ENCODE measurements at regions not wholly inside any gene's neighbourhood (a gene's known extent, or its start where the extent isn't known, plus 50 kb on each side); places are given as distances from the start of the nearest gene placed in this dataset.

DNA sequence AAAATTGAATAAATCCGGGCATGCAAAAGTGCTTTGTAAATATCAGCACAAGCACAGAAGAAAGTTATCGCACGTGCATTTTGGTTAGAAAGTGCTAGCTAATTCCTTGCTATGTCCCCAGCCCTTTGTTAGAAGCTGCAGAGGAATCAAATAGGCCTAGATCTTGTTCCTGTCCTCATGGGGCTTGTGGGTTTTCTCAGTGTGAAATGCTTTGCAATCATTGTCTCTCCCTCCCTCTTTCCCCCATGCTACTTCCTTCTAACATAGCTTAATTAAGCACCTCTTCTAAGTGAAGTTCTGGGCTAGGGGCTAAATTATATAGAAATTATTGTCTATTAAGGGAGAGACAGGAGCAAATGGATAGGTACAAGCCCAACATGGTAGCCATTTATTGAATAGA, 271.7 kb downstream of the RPLP1 start:
- no peak overlapping the region for H3K27ac ChIP-seq (ENCODE audit: low read depth, low read length)
- no peak for TF ChIP-seq CTCF (conservative IDR thresholded peaks at IDR 0.05)
- Mint-ChIP-seq H3K27me3 (ENCODE audit: insufficient read depth) (peaks cover 13% of the 10 kb centered on the region), H3K9me3 (no peaks in the 10 kb centered on the region), H3K36me3 (ENCODE audit: low read depth) (no peaks in the 10 kb centered on the region), H3K4me1 (no peaks in the 10 kb centered on the region), H3K4me3 (no peak overlapping the region), H3K27ac (no peak overlapping the region)
- no peak overlapping the region for H3K4me3 ChIP-seq (ENCODE audit: low read length)
- 90 to 96% methylated on average over 3 of the region's 3 CpGs for WGBS, 2 experiments (ENCODE audit: insufficient coverage in 1 of 2, insufficient read length in 1 of 2)
- H3K4me1 ChIP-seq (ENCODE audit: control insufficient read depth, insufficient read depth, low read length), result no peaks in the 10 kb centered on the region
- peaks cover 4% of the 10 kb centered on the region for H3K27me3 ChIP-seq (ENCODE audit: control insufficient read depth, insufficient read depth, low read length, poor library complexity, severe bottlenecking)
- H3K9ac ChIP-seq (ENCODE audit: extremely low read depth, low read length, poor library complexity, severe bottlenecking), result no peak overlapping the region
- no peaks in the 10 kb centered on the region for H3K9me3 ChIP-seq (ENCODE audit: control insufficient read depth, low read length)
- DNase-seq, result no peak
- H3K36me3 ChIP-seq (ENCODE audit: control insufficient read depth, insufficient read depth, low read length), result no peaks in the 10 kb centered on the region

DNA sequence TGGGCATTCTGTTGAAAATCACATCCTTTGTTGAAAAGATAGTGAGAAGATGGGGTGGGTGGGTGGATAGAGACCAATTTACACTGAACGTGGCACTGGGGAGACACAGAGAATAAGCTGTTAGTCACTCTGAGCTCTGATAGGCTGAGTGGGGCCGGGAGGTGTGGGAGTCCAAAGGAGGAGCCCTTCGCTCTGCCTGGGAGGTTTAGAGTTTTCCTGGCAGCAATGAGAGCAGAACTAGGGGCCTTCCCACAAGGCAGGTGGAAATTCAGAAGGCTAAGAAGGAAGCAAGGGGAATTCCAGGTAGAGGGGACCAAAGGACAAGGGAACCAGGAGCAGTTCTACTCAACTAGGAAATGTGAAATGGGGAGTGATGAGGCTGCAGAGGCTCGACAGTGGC, 272.7 kb downstream of the RPLP1 start:
- H3K36me3 ChIP-seq (ENCODE audit: control insufficient read depth, insufficient read depth, low read length), result no peaks in the 10 kb centered on the region
- Mint-ChIP-seq H3K9me3 (no peaks in the 10 kb centered on the region), H3K27me3 (ENCODE audit: insufficient read depth) (peaks cover 13% of the 10 kb centered on the region), H3K36me3 (ENCODE audit: low read depth) (no peaks in the 10 kb centered on the region), H3K4me3 (no peak overlapping the region), H3K4me1 (no peaks in the 10 kb centered on the region), H3K27ac (no peak overlapping the region)
- H3K9ac ChIP-seq (ENCODE audit: extremely low read depth, low read length, poor library complexity, severe bottlenecking), result no peak overlapping the region
- H3K27me3 ChIP-seq (ENCODE audit: control insufficient read depth, insufficient read depth, low read length, poor library complexity, severe bottlenecking), result peaks cover 4% of the 10 kb centered on the region
- H3K4me1 ChIP-seq (ENCODE audit: control insufficient read depth, insufficient read depth, low read length), result no peaks in the 10 kb centered on the region
- 85 to 88% methylated on average over 4 of the region's 4 CpGs for WGBS, 2 experiments (ENCODE audit: insufficient coverage in 1 of 2, insufficient read length in 1 of 2)
- no peak for DNase-seq
- H3K9me3 ChIP-seq (ENCODE audit: control insufficient read depth, low read length), result no peaks in the 10 kb centered on the region
- no peak overlapping the region for H3K4me3 ChIP-seq (ENCODE audit: low read length)
- no peak overlapping the region for H3K27ac ChIP-seq (ENCODE audit: low read depth, low read length)
- no peak for TF ChIP-seq CTCF (conservative IDR thresholded peaks at IDR 0.05)

- H3K27ac Mint-ChIP-seq, result no peak overlapping the region
- peaks cover 2% of the 10 kb centered on the region for H3K4me1 Mint-ChIP-seq
- H3K9me3 Mint-ChIP-seq, result no peaks in the 10 kb centered on the region
Measured at GRCh38 chr15:69725957-69726356, 273.3 kb downstream of the RPLP1 start.

More at GRCh38 chr15:69725957-69726356, 273.3 kb downstream of the RPLP1 start:
- TF ChIP-seq CTCF (conservative IDR thresholded peaks at IDR 0.05), result no peak
- no peaks in the 10 kb centered on the region for H3K4me1 ChIP-seq (ENCODE audit: control insufficient read depth, insufficient read depth, low read length)
- no peaks in the 10 kb centered on the region for H3K9me3 ChIP-seq (ENCODE audit: control insufficient read depth, low read length)
- H3K9ac ChIP-seq (ENCODE audit: extremely low read depth, low read length, poor library complexity, severe bottlenecking), result no peak overlapping the region
- H3K36me3 Mint-ChIP-seq (ENCODE audit: low read depth), result no peaks in the 10 kb centered on the region
- H3K36me3 ChIP-seq (ENCODE audit: control insufficient read depth, insufficient read depth, low read length), result no peaks in the 10 kb centered on the region
- H3K27me3 ChIP-seq (ENCODE audit: control insufficient read depth, insufficient read depth, low read length, poor library complexity, severe bottlenecking), result peaks cover 4% of the 10 kb centered on the region
- no peak overlapping the region for H3K4me3 Mint-ChIP-seq
- no peak for DNase-seq
- peaks cover 15% of the 10 kb centered on the region for H3K27me3 Mint-ChIP-seq (ENCODE audit: insufficient read depth)
- WGBS, 2 experiments (ENCODE audit: insufficient coverage in 1 of 2, insufficient read length in 1 of 2), result 80% methylated on average over 2 of the region's 2 CpGs; no CpG with 5 or more reads in 1 of the 2 experiments
- no peak overlapping the region for H3K4me3 ChIP-seq (ENCODE audit: low read length)
- H3K27ac ChIP-seq (ENCODE audit: low read depth, low read length), result no peak overlapping the region

All from endodermal cell (in vitro differentiated cells).